C1 segment of cervical spinal cord (tissue), 14 donors: ENCODE measurements at regions not wholly inside any gene's neighbourhood (a gene's known extent, or its start where the extent isn't known, plus 50 kb on each side); places are given as distances from the start of the nearest gene placed in this dataset.

ENCODE experiments used
- DNase-seq, 14 donors: peaks; one replicate each; lab custom pipeline; 2025; lab: John Stamatoyannopoulos, UW

DNA sequence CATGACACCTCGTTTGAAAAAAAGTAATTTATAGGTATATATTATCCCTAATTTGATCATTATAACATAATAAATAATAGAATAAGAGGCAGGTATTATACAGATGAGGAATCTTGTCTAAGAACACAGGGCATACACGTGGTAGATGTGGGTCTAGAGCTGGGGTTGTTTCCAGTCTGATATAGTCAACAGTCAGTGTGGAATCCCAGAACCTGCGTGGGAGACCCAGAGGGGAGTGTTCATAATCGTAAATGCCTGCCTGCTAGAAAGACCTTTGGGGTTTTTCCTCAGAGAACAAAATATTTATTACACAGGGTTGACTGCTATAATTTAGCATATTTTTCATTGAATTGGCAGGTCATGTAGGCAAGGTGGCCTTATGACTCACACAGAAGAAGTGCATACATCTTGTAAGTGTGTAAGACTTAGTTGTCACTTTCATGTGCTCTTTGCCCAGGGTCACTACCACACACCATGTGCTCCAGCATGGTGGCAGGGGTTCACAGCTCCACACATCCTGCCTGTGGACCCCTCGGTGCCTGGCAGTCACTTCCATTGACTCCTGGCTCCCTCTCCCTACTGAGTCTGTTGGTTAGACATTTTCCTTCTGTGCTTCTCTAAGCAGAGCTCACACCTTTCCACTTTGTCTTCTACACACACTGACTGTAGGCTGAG lies 94.9 kb upstream of the IKZF1 start:
- no peak for DNase-seq

DNA sequence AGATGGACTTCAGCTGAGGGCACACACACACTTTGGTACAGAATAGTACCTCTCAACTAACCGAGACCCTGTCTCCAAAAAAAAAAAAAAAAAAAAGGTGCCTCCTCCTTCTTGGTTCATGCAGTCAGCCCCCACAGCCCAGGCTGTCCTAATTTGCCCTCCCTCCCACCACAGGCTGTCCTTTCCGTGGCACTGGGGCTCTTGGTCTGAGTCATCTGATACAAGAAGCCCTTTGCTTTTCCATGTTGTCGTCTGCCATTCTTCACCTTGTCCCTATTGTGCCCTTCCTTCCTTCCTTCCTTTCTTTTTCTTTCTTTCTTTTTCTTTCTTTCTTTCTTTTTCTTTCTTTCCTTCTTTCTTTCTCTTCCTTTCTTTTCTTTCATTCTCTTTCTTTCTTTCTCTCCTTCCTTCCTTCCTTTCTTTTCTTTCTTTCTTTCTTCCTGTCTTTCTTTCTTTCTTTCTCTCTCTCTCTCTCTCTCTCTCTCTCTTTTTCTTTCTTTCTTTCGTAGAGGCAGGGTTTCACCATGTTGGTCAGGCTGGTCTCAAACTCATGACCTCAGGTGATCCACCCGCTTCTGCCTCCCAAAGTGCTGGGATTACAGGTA lies 96.0 kb upstream of the IKZF1 start:
- no peak for DNase-seq

DNA sequence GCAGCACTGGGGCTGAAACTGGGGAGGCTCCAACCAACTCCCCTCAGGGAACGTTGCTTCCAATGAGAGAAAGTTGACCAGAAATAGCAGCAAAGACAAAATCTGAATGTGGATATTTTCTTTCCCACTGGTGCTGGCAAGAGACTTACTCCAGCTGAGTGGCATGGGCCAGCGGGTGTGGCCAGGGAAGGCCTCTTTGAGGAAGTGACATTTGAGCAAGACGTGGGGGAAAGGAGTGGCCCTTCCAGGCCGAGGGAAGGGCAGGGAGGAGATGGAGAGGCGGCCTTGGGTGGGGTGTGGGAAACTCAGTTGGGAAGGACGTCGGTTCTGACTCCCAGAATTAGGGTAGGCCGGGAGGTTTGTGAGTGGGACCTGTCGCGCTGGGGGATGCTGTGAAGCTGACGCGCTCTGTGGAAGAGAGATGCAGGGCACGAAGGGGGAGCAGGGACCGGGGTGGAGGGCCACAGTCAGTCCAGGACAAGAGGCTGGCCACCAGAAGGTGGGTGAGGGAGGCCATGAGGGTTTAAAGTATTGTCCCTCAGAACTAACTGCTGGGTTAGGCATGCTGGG lies 96.7 kb upstream of the IKZF1 start:
- no peak for DNase-seq

DNA sequence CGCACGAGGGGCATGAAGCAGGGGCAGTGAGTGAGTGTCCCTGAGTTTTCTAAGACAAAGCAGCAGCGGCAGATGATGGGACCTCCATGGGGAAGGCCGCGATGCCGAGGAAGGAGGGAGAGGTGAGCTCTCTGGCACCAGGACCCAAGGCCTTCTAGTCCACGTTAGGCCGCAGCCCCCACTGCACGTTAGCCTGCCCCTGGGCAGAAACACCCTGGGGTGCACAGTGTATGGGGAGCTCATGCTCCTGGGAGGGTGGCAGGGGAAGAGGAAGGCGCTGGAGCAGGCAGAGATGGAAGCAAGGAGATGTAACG lies 97.3 kb upstream of the IKZF1 start:
- DNase-seq, result no peak

DNA sequence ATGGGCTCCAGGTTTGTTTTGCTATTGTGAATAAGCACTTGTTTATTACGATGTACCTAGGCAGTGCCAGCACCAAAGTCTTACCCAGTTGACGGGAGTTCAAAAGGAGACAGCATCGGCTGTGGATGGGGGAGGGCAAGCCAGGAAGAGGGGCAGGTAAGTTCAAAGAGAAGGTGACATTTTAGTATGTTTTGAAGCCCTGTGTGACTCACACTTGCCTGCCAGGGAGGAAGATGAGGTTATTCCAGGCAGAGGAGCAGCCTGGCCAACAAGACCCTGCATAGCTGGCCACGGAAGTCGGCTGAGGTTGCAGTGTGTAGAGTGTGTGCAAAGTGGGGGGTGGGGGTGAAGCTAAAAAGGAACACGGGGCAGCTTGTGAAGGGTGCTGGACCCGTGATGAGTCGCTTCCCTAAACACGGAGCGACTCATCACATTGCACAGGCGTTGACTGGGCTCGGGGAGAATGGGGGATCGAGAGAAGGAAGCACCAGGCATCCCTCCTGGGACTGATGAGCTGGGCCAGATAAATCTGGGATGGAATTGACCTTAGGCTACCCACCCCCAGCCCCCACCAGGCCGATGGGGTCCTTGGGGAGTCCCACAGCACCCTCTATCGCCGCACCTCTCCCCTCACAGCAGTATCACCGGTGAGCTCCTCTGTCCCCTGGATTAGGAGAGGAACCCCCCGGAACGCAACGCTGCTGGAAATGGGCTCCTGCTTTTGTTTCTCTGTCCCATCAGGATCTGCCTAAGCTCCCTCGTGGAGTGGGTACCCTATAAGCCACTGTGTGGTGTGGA lies 97.9 kb upstream of the IKZF1 start:
- peak in 1 of 14 donors; percentile 21 for DNase-seq

DNA sequence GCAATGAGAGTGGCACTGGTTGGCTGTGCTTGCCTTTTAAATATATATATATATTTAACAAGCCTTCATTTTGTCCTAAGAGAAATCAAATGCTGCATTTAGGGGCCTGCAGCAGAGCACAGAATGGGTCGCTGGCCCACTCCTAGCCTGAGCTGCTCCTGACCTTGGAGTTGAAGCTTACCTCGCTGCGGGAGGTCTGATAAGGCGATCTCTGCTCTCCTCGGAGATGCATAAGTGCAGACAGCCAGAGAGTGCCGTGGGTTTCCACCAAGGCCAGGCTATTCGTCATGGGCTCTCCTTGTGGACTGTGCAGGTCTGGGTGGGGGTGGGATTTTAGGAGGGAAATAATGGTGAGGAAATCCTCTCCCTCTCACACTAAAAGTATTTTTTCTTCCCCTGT lies 99.5 kb upstream of the IKZF1 start:
- no peak for DNase-seq

DNA sequence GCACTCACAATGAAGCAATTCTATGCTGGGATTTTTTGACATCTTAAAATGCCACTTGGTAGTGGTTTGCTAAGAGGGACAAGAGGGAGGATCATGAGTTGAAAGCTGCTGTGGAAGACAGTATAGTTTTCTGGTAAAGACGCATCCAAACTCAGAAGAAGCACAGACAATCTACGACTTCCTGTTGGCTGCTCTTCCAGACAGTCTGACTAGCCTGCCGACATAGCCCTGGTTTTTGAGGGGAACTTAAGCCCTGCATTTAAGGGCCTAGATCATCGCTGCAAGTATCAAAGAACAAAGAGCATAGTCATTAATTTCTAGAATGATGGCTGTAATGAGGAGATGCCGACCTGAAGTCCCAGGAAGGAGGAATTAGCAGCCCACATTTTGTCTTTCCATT lies 99.9 kb upstream of the IKZF1 start:
- no peak for DNase-seq

DNA sequence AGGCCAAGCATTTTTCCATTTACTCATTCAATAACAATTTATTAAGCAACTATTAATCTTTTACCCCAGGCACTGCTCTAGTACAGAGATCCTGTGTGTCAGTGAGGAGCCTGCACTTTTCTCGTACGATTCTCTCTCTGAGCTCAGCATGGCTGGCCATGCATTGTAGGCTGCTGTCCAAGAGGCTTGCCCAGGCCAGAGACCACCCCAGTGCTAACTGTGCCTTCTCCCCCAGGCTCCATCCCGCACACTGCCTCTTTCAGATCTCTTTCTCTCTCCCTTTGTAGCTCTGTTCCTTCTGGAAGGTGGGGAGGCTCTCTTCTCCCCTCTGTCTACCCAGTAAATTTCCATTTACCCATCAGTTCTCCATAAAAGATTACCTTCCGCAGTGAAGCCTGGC lies 101.0 kb upstream of the IKZF1 start:
- no peak for DNase-seq

DNA sequence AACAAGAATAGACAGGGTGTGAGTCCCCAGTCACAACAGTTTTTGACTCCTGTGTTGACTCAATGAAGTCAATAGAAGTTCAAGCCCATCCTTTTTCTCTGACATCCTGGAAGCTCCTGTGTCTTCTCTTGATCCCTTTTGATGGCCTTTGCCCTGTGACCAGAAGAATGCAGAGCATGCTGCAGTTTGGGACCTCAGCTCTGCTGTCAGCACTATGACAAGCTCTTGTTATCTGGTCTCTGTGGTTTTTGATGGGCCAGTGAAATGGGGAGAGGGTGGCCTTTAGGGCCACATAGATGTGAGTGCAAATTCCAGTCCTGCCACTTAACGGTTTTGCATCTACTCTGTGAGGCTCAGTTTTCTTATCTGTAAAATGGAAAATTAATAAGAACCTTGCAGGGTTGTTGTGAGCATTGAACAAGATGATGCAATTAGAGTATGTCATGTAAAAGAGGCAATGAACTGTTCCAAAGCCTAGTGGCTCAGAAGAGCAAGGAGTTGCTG lies 102.4 kb upstream of the IKZF1 start:
- no peak for DNase-seq

DNA sequence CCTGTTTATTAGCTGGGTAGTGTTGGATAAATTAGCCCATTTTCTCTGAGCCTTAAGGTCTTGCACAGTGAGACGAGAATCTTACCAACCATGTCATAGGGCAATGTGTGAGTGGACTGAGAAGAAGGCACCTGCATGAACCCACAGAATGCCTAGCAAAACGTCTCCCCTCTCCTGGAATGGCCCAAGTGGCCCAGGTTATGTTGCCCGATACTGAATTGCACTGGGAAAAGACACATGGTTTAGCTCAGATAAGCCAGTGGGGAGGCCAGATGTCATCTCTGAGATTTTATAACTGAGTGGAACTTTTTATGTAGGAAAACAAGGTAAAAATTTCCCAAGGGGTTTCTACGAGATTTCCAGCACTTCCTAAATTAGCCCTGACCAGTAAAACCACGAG lies 104.7 kb upstream of the IKZF1 start:
- no peak for DNase-seq

DNA sequence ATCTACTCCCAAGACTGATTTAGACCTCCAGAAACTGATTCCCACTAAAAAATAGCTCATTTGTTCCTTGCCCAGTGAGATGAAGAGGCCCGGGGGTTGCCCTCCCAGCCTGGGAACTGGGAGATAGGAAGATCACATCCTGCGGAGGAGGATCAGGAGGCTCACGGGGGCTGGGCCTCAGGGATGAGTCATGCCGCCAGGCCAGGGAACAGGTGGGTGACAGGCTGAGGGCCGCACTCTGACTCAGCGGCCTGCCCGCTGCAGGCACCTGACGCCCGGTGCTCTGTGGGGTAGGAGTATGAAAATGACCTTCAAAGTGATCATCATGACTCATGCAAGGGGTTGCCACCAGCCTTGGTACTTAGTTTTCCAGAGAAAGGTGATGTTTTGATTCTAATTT lies 104.5 kb upstream of the ZPBP start:
- no peak for DNase-seq

DNA sequence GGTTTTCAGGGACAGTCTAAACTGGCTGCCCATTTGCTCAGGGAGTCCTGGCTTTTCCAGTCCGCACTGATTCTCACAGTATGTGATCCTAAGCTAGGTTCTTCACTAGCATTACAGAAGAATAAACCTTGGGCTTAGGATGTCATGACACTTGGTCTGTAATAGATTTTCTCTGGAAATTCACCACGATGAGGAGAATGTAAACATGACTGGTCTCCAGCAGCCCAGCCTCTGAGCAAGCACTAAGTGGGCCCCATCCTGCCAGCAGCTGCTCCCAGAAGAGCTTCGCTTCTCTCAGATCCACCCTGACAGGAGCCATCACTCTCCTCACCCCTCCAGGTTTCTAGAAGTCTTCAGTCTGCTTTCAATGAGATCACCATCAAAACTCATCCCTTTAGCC lies 103.7 kb upstream of the ZPBP start:
- no peak for DNase-seq

DNA sequence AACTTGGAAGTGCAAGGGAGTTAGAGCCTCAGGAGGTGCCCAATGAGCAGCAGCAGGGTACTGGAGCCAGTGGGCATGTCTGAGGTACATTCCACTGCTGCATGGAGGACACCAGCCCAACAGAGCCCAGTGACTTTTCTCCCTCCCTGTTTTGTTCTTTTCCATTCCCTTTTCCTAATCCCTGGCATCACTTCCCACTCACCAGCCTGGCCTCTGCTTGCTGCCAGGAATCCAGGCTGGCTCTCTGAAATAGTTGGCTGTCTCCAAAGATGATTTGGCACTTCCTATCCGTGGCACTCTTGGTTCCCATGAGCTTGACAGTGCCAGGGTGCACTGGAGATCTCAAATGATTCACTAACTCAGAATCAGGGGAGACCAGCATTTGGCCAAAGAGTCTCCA lies 97.7 kb upstream of the ZPBP start:
- DNase-seq, result peak in 1 of 14 donors; percentile 92

DNA sequence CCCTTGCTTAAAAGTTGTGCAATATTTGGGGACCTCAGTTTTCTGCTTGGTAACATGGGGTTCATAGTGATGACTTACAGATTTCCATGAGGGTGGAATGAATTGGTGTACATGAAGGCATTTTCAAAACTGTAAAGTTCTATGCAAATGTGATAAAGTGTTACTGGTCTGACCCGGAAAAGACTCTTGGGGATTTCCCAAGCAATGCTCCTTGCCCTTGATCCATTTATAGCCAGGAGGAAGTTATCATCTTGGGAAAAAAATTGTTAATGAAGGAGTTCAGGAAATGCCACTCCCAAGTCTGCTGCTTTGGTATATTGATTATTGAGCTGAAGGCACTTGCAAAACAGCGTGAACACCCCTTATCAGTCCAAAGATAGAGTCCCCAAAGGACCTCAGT lies 96.3 kb upstream of the ZPBP start:
- no peak for DNase-seq

DNA sequence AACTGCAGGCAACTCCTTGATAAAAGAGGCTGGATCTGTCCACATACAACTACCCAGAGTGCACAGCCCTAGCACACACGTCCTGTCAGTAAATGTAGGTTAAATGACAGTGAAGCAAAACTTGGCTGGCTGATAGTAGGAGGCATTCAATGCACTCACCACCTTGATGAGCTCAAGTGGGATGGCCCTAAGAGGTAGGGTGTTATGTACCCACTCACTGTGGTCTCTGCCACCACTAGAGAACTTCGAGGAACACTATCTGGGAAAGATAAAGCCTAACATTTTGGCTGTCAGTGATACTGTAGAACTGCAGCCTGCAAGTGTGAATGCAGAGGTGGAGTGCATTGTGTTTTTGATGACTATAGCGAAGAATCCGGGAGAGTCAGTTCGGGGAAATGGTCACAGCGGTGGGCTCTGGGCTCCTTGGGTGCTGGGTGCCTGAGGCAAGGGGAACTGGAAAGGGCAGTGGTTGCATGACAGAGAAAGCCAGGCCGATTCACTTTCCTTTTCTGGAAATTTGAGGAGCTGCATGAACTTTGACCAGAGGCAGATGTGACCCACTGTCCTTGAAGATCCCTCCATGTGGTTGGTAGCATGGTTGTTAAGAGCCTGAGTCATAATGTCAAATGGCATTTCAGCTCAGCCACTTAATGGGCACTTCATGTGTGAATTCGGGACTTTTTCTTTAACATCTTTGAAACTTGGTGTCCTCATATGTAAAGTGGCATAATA lies 93.1 kb upstream of the ZPBP start:
- DNase-seq, result no peak

DNA sequence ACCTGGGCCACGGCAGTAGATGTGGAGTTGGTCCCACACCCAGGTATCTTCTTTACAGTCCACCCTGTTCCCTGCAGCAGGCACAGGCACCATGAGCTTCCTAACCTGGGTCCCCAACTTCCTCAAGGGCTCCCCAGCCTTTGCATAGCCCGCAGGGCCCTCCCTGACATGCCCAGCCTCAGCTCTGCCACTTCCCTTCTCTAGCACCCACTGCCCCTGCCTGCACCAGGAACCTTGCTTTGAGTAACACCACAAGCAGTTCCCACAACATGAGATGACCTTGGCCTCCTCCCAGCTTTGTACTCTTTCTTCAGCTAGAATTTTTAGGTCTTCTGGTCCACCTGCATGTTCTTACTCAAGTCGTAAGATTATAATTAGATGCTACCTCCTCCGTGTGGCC lies 92.2 kb upstream of the ZPBP start:
- DNase-seq, result peak in 3 of 14 donors; percentile 13 to 21 (median 18)

DNA sequence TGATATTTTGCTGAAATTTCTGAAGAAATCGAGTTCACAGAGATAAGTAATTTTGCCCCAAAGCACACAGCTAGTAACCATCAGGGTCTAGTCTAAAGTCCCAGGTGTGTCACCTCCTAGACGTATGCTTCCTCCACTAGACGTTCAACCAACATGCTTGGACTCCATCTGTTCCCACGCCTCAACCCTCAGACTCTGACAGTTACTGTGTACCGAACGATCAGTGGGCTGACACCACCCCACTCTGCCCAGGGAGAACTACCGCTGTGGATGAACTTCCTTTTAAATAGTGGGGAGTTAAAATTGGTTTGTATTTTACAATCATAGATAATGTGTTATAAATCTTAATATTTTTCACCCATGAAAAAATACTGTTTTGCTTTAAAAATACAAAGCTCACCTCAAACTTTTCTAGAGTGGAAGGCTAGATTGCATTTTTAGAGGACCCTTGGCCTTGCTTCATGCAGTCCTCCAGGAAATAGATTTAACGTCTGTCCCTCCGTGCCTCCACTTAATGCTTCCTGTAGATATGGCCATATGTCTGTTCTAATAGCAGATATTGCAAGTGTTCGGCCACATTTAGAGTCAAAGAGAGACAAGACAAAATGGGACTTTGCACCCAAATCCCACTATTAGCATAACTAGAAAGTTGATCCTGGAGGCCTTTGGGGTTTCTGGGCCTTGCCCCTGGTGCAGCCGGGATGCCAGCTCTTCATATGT lies 91.4 kb upstream of the ZPBP start:
- DNase-seq, result no peak

DNA sequence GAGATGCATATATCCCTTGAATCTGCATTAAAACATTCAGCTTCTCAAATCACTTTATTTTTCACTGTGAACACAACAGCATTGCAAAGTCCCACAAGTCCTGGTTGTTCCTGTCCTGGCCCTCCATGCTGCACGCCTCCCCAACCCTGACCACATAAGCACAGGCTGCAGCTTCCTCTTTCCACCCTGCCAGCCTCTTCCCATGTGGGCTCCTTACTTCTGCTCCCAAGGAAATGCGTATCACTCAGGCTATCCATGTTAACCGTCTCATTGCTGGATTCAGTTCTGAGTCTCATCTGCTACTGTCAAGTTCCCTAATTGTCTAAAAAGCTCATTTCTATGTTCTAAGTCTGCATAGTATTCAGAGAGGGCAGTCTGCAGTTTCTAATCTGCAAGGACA lies 89.7 kb upstream of the ZPBP start:
- peak in 3 of 14 donors; percentile 14 to 23 (median 16) for DNase-seq

DNA sequence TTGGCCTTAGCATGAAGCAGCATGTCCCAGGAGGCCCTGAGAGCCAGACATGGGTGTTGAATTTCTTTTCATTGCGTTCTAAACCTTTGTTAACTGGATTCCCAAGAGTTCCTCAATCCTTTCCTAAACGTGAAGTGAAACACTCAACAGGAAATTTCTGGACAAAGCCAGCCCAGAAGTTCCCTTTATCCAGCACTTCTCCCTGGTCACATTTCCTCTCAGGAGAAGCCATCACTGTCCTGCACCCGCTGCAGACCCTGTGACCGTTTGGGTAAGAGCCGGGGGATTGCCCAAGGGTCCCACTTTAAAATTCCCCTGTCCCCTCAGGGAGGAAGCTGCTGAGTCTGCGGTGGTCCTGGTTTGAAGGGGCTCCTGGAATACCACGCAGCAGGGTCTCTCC lies 88.0 kb upstream of the ZPBP start:
- DNase-seq, result no peak

DNA sequence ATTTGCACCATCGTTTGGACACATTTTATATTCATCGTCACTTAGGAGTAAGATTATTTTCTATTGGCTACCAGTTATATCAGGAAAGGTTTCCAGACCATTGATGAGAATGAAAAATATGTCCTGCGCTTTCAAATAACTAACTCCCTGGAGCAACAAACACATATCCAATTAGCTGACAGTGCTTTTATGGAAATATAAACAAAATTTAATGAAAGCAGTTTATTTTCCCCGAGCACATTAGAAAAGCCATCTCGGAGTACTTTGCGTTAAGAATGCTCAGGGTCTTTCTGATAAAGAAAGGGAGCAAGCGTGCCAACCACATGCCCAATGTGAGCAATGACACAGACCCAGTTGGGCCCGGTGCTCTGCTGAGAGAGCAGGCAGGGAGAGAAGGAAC lies 85.1 kb upstream of the ZPBP start:
- no peak for DNase-seq

DNA sequence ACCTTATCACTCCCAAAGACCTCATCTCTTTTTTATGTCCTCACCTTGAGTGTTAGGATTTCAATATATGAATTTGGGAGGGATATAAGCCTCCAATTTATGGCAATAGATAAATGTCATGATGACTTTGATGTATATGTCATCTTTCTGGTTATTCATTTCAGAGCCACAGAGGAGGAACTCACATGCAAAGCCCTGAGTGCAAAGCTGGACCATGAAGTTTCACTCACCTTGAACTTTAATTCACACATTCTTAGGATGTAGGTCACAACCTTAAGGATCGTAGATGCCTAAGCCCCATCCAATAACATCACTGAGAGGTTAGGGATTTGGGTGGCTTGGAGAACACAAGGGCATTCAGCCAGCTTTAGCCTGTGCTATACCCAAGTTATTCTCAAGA lies 81.9 kb upstream of the ZPBP start:
- DNase-seq, result no peak
